22Rv1 (cell line): ENCODE measurements at regions not wholly inside any gene's neighbourhood (a gene's known extent, or its start where the extent isn't known, plus 50 kb on each side); places are given as distances from the start of the nearest gene placed in this dataset.
A peak's percentile ranks its signal among the peaks of the same experiment; 100 is the strongest.

Experiments used
- ZFX ChIP-seq: fragments of 450-650 bp; IDR thresholded peaks from 2 replicates; pipeline ENCODE4 v1.6.1; 2017; ENCODE audit warnings: antibody characterized with exemption, borderline replicate concordance
- TF ChIP-seq, protein P1 (sequence below): fragments of 450-650 bp; IDR thresholded peaks from 2 replicates; pipeline ENCODE4 v1.5.1; 2017; ENCODE audit warnings: mild to moderate bottlenecking

DNA sequence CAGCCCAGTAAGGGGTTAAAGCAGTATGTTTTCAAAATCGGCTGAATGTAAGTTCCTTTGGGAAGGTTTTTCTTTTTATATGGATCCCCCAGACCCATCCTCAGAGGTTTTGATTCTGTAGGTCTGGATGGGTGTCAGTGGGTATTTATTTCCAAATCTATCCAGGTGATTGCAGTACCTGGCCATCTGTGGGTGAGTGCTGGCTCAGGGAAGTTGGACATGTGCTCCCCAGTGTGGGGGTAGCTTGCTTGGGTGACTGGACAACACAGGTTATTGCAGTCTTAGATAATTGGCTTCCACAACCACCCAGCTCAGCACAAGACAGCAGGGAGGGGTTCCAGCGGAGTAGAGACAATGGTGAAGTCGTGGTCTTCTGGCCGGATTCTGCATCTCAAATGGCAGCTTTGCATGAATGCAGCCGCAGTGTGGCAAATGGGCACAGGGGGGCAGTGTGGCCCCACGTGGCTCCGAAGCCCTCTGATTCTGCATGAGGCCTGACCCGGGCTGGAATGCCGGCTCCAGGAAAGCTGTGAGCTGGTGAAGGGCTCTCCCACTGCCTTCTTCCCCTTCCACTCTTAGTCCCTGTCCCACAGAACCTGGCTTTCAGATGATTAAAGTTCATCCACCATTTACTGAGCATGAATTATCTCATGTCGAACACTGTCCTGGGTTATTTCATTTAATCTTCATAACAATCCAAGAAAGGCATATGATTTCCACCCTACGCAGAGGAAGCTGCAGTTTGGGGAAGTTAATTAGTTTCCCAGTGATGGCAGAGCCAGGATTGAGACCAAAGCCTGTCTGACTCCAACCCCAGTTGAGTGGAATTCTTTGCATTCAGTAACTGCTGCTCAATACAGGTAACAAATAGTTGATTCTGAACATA, 64.5 kb upstream of the SYPL1 start:
- TF ChIP-seq, protein P1, sequence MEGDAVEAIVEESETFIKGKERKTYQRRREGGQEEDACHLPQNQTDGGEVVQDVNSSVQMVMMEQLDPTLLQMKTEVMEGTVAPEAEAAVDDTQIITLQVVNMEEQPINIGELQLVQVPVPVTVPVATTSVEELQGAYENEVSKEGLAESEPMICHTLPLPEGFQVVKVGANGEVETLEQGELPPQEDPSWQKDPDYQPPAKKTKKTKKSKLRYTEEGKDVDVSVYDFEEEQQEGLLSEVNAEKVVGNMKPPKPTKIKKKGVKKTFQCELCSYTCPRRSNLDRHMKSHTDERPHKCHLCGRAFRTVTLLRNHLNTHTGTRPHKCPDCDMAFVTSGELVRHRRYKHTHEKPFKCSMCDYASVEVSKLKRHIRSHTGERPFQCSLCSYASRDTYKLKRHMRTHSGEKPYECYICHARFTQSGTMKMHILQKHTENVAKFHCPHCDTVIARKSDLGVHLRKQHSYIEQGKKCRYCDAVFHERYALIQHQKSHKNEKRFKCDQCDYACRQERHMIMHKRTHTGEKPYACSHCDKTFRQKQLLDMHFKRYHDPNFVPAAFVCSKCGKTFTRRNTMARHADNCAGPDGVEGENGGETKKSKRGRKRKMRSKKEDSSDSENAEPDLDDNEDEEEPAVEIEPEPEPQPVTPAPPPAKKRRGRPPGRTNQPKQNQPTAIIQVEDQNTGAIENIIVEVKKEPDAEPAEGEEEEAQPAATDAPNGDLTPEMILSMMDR: peak; percentile 98
- TF ChIP-seq ZFX: no peak
